PC-3 (cell line): ENCODE measurements at regions not wholly inside any gene's neighbourhood (a gene's known extent, or its start where the extent isn't known, plus 50 kb on each side); places are given as distances from the start of the nearest gene placed in this dataset.

Source experiments
- ATAC-seq: fragments of 200-7000 bp; cut with Tn5 transposase; 2 replicates; pipeline ENCODE4 v1.9.1; 2020; ENCODE audit warnings: mild to moderate bottlenecking, moderate library complexity
- BruUV-seq: library from RNA; stranded (reverse); fragments of 400-500 nt; replicated peaks from 2 replicates; lab custom pipeline; 2021; lab: Mats Ljungman, UMichigan
- CTCF ChIA-PET: fragments of 300-600 bp; sonication (Branson Sonifier 250); formaldehyde crosslinking; loops from one replicate; lab custom pipeline; 2022; ENCODE audit warnings: antibody characterized with exemption; lab: Charles Lee
- POLR2A ChIA-PET: fragments of 300-600 bp; sonication (Branson Sonifier 250); formaldehyde crosslinking; loops from one replicate; lab custom pipeline; 2022; ENCODE audit warnings: antibody characterized with exemption; ENCODE audit not compliant: unreplicated experiment; lab: Charles Lee
- DNase-seq: peaks from one replicate; pipeline ENCODE4 v3.0.0-alpha.2; 2015
- H2AFZ ChIP-seq: fragments of 300-600 bp; sonication (generic); 2 replicates; pipeline ENCODE4 v1.6.0; 2016; ENCODE audit warnings: antibody characterized with exemption, low read length
- H3F3A ChIP-seq: fragments of 300-600 bp; sonication (generic); one replicate; pipeline ENCODE4 v1.6.0; 2017; ENCODE audit warnings: antibody characterized with exemption, low read length, control low read depth, mild to moderate bottlenecking; ENCODE audit not compliant: unreplicated experiment
- H3K27ac ChIP-seq: fragments of 300-600 bp; sonication (generic); 2 replicates; pipeline ENCODE4 v1.5.1; 2016; ENCODE audit warnings: mild to moderate bottlenecking, low read length
- H3K27me3 ChIP-seq: fragments of 300-600 bp; sonication (generic); 2 replicates; pipeline ENCODE4 v1.6.1; 2016; ENCODE audit warnings: low read length, mixed read lengths
- H3K36me3 ChIP-seq: fragments of 300-600 bp; sonication (generic); 2 replicates; pipeline ENCODE4 v1.6.1; 2016; ENCODE audit warnings: low read depth, mixed run types, low read length, mixed read lengths
- H3K4me1 ChIP-seq: fragments of 300-600 bp; sonication (generic); 2 replicates; pipeline ENCODE4 v1.5.1; 2016; ENCODE audit warnings: low read length; ENCODE audit not compliant: insufficient read depth
- H3K4me2 ChIP-seq: fragments of 300-600 bp; sonication (generic); 2 replicates; pipeline ENCODE4 v1.6.0; 2016; ENCODE audit warnings: low read length
- H3K4me3 ChIP-seq: fragments of 300-600 bp; sonication (generic); 2 replicates; pipeline ENCODE4 v1.5.1; 2016; ENCODE audit warnings: mild to moderate bottlenecking, low read length, mixed read lengths
- H3K79me2 ChIP-seq: fragments of 300-600 bp; sonication (generic); 2 replicates; pipeline ENCODE4 v1.6.1; 2017; ENCODE audit warnings: low read length, mixed read lengths
- H3K9ac ChIP-seq: fragments of 300-600 bp; sonication (generic); 2 replicates; pipeline ENCODE4 v1.6.0; 2016; ENCODE audit warnings: mild to moderate bottlenecking, low read length
- H3K9me2 ChIP-seq: fragments of 300-600 bp; sonication (generic); replicated peaks from 2 replicates; pipeline ENCODE4 v1.6.1; 2016; ENCODE audit warnings: mixed run types, low read length, mixed read lengths
- H3K9me3 ChIP-seq: fragments of 300-600 bp; sonication (generic); 2 replicates; pipeline ENCODE4 v1.6.1; 2016; ENCODE audit warnings: low read length, mixed read lengths
- H4K20me1 ChIP-seq: fragments of 300-600 bp; sonication (generic); 2 replicates; pipeline ENCODE4 v1.6.1; 2016; ENCODE audit warnings: low read length, mixed read lengths
- CTCF ChIP-seq: fragments of 300-600 bp; sonication (generic); conservative IDR thresholded peaks from 2 replicates; pipeline ENCODE4 v1.5.1; 2017; ENCODE audit warnings: antibody characterized with exemption, low read depth, mild to moderate bottlenecking, low read length
- EZH2 ChIP-seq: fragments of 300-600 bp; sonication (generic); IDR thresholded peaks from one replicate; pipeline ENCODE4 v1.6.1; 2017; ENCODE audit warnings: antibody characterized with exemption, mild to moderate bottlenecking, low read length; ENCODE audit not compliant: unreplicated experiment
- EZH2phosphoT487 ChIP-seq: fragments of 300-600 bp; sonication (generic); IDR thresholded peaks from 2 replicates; pipeline ENCODE4 v1.6.1; 2018; ENCODE audit warnings: mild to moderate bottlenecking, antibody characterized with exemption, low read length, borderline replicate concordance
- intact Hi-C: fragments of 100-400 bp; cut with micrococcal nuclease; formaldehyde crosslinking; loops from 2 replicates; pipeline ENCODE4 v1.9.0; 2023

DNA sequence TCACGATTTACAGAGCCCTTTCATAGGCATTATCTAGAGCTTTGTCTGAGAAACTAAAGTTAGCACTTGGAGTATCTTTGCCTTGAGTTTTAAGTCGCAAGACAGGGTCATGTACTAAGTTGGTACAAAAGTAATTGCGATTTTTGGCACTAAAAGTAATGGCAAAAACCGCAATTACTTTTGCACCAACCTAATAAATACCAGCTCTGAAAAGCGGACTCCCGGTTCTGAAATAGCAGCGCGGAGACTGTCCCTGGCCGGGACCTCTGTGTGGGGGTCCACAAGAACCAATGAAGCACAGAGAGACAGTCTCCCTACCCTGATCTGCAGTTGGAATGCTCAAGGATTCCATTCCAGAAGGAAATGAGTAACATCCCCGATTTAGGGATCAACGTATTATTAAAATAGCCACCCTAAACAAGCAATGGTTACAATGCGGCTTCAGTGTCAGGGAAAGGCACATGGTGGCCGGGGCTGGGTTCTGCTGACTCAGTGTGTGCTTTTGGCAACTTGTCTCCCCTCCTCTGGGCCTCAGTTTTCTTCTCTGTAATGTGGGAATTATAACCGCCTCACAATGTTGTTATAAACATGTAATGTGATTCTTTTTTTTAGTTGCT lies 150.3 kb upstream of the MCTP2 start:
- H3K4me1 ChIP-seq = peaks cover 28% of the 10 kb centered on the region
- H3K27me3 ChIP-seq = no peaks in the 10 kb centered on the region
- DNase-seq (peak; percentile 23), ATAC-seq (no peak)
- CTCF ChIA-PET = no interaction called here
- intact Hi-C loops = no loop called here
- H3K9ac ChIP-seq = peak overlapping the region; percentile 13
- H3K27ac ChIP-seq = peak overlapping the region; percentile 81
- peak overlapping the region; percentile 72 for H3K4me2 ChIP-seq
- no peaks in the 10 kb centered on the region for H3K9me3 ChIP-seq
- peak overlapping the region; percentile 55 for H3K4me3 ChIP-seq
- no peaks in the 10 kb centered on the region for H3K36me3 ChIP-seq
- no TSS peak for BruUV-seq
- H3K9me2 ChIP-seq = no peaks in the 10 kb centered on the region
- no peaks in the 10 kb centered on the region for H4K20me1 ChIP-seq
- no peaks in the 10 kb centered on the region for H3K79me2 ChIP-seq
- H3F3A ChIP-seq = peaks cover 4% of the 10 kb centered on the region
- TF ChIP-seq CTCF (no peak), EZH2 (no peak), EZH2phosphoT487 (no peak)
- peak overlapping the region; percentile 43; the same call in 1 of the 2 replicates for H2AFZ ChIP-seq
- POLR2A ChIA-PET = no interaction called here

DNA sequence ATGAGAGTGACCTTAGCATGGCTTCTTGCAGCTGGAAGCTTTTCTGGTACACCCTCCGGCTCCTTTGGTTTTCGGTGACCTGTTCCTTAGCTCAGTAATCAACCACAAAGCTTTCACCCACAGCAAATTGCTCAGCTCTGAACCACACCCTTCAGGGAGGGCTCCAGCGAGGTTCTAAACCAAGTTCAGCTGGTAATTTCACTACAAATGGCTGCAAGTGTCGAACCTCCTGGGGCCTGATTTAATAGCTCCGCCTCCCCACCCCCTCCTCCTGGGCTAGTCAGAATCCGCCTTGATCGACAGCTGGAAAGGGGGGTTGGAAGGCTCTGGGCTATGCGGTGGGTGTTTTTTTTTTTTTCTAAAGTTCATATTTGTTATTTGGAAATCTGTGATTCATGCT lies 150.9 kb upstream of the MCTP2 start:
- peak overlapping the region; percentile 13; the same call in 1 of the 2 replicates for H3K9ac ChIP-seq
- H3K36me3 ChIP-seq = no peaks in the 10 kb centered on the region
- H4K20me1 ChIP-seq = no peaks in the 10 kb centered on the region
- POLR2A ChIA-PET = no interaction called here
- H3K27ac ChIP-seq = peak overlapping the region; percentile 81
- peak overlapping the region; percentile 72 for H3K4me2 ChIP-seq
- ATAC-seq (no peak), DNase-seq (peak; percentile 84)
- peak overlapping the region; percentile 55 for H3K4me3 ChIP-seq
- H2AFZ ChIP-seq = peak overlapping the region; percentile 43
- no peaks in the 10 kb centered on the region for H3K9me3 ChIP-seq
- intact Hi-C loops = no loop called here
- BruUV-seq = no TSS peak
- H3K9me2 ChIP-seq = no peaks in the 10 kb centered on the region
- no peaks in the 10 kb centered on the region for H3K79me2 ChIP-seq
- CTCF ChIA-PET = no interaction called here
- no peaks in the 10 kb centered on the region for H3K27me3 ChIP-seq
- H3F3A ChIP-seq = peaks cover 4% of the 10 kb centered on the region
- H3K4me1 ChIP-seq = peaks cover 28% of the 10 kb centered on the region
- TF ChIP-seq EZH2 (no peak), EZH2phosphoT487 (no peak), CTCF (no peak)

- Histone ChIP-seq H3K27ac (peak overlapping the region; percentile 81), H3K9me3 (no peaks in the 10 kb centered on the region), H3K36me3 (no peaks in the 10 kb centered on the region), H3K4me3 (peak overlapping the region; percentile 31; the same call in 1 of the 2 replicates), H3K4me2 (peak overlapping the region; percentile 72), H3K79me2 (no peaks in the 10 kb centered on the region), H4K20me1 (no peaks in the 10 kb centered on the region), H3K9me2 (no peaks in the 10 kb centered on the region), H3K9ac (no peak overlapping the region), H3F3A (peaks cover 4% of the 10 kb centered on the region), H2AFZ (no peak overlapping the region), H3K4me1 (peaks cover 28% of the 10 kb centered on the region), H3K27me3 (no peaks in the 10 kb centered on the region)
- intact Hi-C loops = no loop called here
- ChIA-PET CTCF (no interaction called here), POLR2A (no interaction called here)
- TF ChIP-seq EZH2 (no peak), CTCF (no peak), EZH2phosphoT487 (no peak)
- ATAC-seq (no peak), DNase-seq (no peak)
- BruUV-seq = no TSS peak
Observed at GRCh38 chr15:94079968-94080367, 151.4 kb upstream of the MCTP2 start.
